Caco-2 (cell line): ENCODE measurements at regions not wholly inside any gene's neighbourhood (a gene's known extent, or its start where the extent isn't known, plus 50 kb on each side); places are given as distances from the start of the nearest gene placed in this dataset.

ENCODE experiments used
- BruUV-seq: library from RNA; stranded (reverse); fragments of 400-500 nt; replicated peaks from 2 replicates; lab custom pipeline; 2021; lab: Mats Ljungman, UMichigan
- CTCF ChIA-PET: fragments of 300-600 bp; sonication (Branson Sonifier 250); formaldehyde crosslinking; loops from one replicate; lab custom pipeline; 2022; ENCODE audit warnings: antibody characterized with exemption; lab: Charles Lee
- POLR2A ChIA-PET: fragments of 300-600 bp; sonication (Branson Sonifier 250); formaldehyde crosslinking; loops from one replicate; lab custom pipeline; 2022; ENCODE audit warnings: antibody characterized with exemption; lab: Charles Lee
- DNase-seq, 2 experiments: peaks; one replicate each; pipeline versions ENCODE4 v3.0.0 to v3.0.0-alpha.2; 2020 to 2022
- H3K27me3 ChIP-seq: replicated peaks from 2 replicates; pipeline ENCODE4 v1.6.0; 2011; ENCODE audit warnings: low read length; ENCODE audit not compliant: control insufficient read depth, insufficient read depth
- H3K36me3 ChIP-seq: 2 replicates; pipeline ENCODE4 v1.5.1; 2011; ENCODE audit warnings: low read length; ENCODE audit not compliant: control insufficient read depth, insufficient read depth
- H3K4me1 ChIP-seq: fragments of 250-450 bp; sonication (Bioruptor Pico); 2 replicates; pipeline ENCODE4 v1.5.1; 2020; ENCODE audit warnings: mild to moderate bottlenecking
- H3K4me3 ChIP-seq: 2 replicates; pipeline ENCODE4 v1.5.1; 2011; ENCODE audit warnings: low read depth, mild to moderate bottlenecking, control low read depth, low read length
- H3K9me3 ChIP-seq: fragments of 250-450 bp; sonication (Bioruptor Pico); 2 replicates; pipeline ENCODE4 v1.5.1; 2020; ENCODE audit warnings: mild to moderate bottlenecking, moderate library complexity
- H3K27ac Mint-ChIP-seq: one replicate; pipeline ENCODE4 v1.8.0; 2022; ENCODE audit warnings: mixed read lengths; ENCODE audit not compliant: unreplicated experiment
- H3K27me3 Mint-ChIP-seq: one replicate; pipeline ENCODE4 v1.8.0; 2022; ENCODE audit warnings: mixed read lengths; ENCODE audit not compliant: insufficient read depth, unreplicated experiment
- H3K36me3 Mint-ChIP-seq: one replicate; pipeline ENCODE4 v1.8.0; 2022; ENCODE audit warnings: mild to moderate bottlenecking, mixed read lengths; ENCODE audit not compliant: insufficient read depth, unreplicated experiment
- H3K4me1 Mint-ChIP-seq: one replicate; pipeline ENCODE4 v1.8.0; 2022; ENCODE audit warnings: low read depth, mixed read lengths; ENCODE audit not compliant: unreplicated experiment
- H3K4me3 Mint-ChIP-seq: one replicate; pipeline ENCODE4 v1.8.0; 2022; ENCODE audit warnings: mild to moderate bottlenecking, moderate library complexity, mixed read lengths; ENCODE audit not compliant: unreplicated experiment
- H3K9me3 Mint-ChIP-seq: one replicate; pipeline ENCODE4 v1.8.0; 2022; ENCODE audit warnings: mixed read lengths; ENCODE audit not compliant: unreplicated experiment
- intact Hi-C: fragments of 100-400 bp; cut with micrococcal nuclease; formaldehyde crosslinking; loops from one replicate; pipeline ENCODE4 v1.10.0; 2022; ENCODE audit not compliant: unreplicated experiment
- TF ChIP-seq, protein P1 (sequence below), 2 experiments: fragments of 200-600 bp in 1 of 2; IDR thresholded peaks; 1 replicate in 1 of 2; 2 replicates in 1 of 2; pipeline versions ENCODE4 v1.5.1 to v1.8.0; 2011 to 2022; ENCODE audit warnings: antibody characterized with exemption in 1 of 2, control low read depth in 1 of 2, inconsistent platforms in 1 of 2, low read depth in 1 of 2, low read length in 1 of 2, mild to moderate bottlenecking in 1 of 2, moderate library complexity in 1 of 2; ENCODE audit not compliant: insufficient read depth in 1 of 2, severe bottlenecking in 1 of 2, unreplicated experiment in 1 of 2

DNA sequence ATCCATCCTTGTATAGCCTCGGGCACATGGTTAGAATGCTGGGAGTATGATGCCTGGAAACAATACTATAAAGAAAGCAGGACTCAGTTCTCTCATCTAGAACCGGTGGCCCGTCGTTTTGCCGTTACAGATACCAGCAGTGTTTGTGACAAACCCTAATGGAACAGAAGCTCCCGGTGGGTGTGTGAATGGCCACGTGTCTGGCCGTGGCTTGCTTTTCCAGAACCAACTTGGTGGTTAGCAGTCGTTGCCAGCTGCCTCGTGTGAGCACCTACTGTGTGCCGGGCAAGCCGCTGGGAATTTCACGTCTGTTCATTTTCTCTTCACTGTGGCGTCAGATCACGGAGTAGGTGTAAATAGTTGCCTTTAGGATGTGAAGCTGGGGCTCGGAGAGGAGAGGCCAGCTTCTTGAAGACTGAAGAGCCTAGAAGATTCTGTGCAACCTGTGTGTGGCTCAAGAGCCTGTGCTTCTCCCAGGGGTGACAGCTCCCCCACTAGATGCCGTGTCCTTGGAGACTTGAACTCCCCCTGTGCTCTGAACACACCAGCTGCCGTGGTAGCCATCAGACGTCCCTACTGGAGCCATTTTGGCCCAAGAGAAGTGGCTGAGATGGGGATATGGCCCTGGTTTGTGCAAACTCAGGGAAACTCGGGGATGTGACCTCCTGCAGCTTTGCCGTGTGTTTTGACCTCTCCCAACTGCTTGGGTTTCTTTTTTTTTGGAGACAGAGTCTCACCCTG, 57.5 kb upstream of the PPARA start:
- H3K4me1 ChIP-seq: no peaks in the 10 kb centered on the region
- DNase-seq: no peak
- no peaks in the 10 kb centered on the region for H3K27me3 ChIP-seq
- peaks cover 19% of the 10 kb centered on the region for H3K36me3 Mint-ChIP-seq
- CTCF ChIA-PET: interaction anchor here (0.5 kb wide), 1 partner anchor 228 kb away, joined by 4 read pairs; no protein-coding TSS in a partner anchor
- no peaks in the 10 kb centered on the region for H3K27me3 Mint-ChIP-seq
- intact Hi-C loops: no loop called here
- no peak overlapping the region for H3K4me3 Mint-ChIP-seq
- H3K36me3 ChIP-seq: no peaks in the 10 kb centered on the region; the same call in 1 of the 2 replicates
- POLR2A ChIA-PET: no interaction called here
- H3K4me1 Mint-ChIP-seq: no peaks in the 10 kb centered on the region
- H3K9me3 Mint-ChIP-seq: no peaks in the 10 kb centered on the region
- BruUV-seq: no TSS peak
- TF ChIP-seq, protein P1, sequence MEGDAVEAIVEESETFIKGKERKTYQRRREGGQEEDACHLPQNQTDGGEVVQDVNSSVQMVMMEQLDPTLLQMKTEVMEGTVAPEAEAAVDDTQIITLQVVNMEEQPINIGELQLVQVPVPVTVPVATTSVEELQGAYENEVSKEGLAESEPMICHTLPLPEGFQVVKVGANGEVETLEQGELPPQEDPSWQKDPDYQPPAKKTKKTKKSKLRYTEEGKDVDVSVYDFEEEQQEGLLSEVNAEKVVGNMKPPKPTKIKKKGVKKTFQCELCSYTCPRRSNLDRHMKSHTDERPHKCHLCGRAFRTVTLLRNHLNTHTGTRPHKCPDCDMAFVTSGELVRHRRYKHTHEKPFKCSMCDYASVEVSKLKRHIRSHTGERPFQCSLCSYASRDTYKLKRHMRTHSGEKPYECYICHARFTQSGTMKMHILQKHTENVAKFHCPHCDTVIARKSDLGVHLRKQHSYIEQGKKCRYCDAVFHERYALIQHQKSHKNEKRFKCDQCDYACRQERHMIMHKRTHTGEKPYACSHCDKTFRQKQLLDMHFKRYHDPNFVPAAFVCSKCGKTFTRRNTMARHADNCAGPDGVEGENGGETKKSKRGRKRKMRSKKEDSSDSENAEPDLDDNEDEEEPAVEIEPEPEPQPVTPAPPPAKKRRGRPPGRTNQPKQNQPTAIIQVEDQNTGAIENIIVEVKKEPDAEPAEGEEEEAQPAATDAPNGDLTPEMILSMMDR (IDR thresholded peaks at IDR 0.05; ENCODE audit: insufficient read depth in 1 of 2, low read depth in 1 of 2, low read length in 1 of 2, severe bottlenecking in 1 of 2, unreplicated experiment in 1 of 2): no peak
- H3K27ac Mint-ChIP-seq: no peak overlapping the region
- H3K4me3 ChIP-seq: no peak overlapping the region
- H3K9me3 ChIP-seq: no peaks in the 10 kb centered on the region

DNA sequence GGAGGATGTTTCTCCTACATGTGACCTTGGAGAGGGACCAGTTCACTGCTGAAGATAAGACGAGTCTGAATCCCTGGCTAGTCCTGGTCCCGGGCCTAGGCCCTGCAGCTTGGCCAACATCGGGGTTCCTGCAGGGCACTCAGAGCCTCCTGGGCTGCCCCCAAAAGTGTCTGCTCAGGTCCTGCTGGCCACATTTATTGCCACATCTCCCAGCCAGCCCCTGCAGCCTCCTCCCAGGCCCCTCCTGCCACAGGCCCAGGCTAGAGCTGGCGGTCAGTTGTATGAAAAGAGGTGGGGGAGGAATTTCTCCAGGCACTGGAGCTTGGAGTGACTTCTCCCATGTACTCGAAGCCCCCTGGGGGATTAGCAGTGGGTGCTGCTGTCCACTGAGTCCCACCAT, 56.5 kb upstream of the PPARA start:
- H3K9me3 ChIP-seq: no peaks in the 10 kb centered on the region
- intact Hi-C loops: no loop called here
- Mint-ChIP-seq H3K27me3 (no peaks in the 10 kb centered on the region), H3K4me3 (no peak overlapping the region), H3K4me1 (no peaks in the 10 kb centered on the region), H3K27ac (no peak overlapping the region), H3K36me3 (peaks cover 14% of the 10 kb centered on the region), H3K9me3 (no peaks in the 10 kb centered on the region)
- BruUV-seq: no TSS peak
- DNase-seq: no peak
- no peaks in the 10 kb centered on the region for H3K4me1 ChIP-seq
- H3K4me3 ChIP-seq: no peak overlapping the region
- TF ChIP-seq, protein P1 (IDR thresholded peaks at IDR 0.05; ENCODE audit: insufficient read depth in 1 of 2, low read depth in 1 of 2, low read length in 1 of 2, severe bottlenecking in 1 of 2, unreplicated experiment in 1 of 2): no peak
- CTCF ChIA-PET: no interaction called here
- H3K36me3 ChIP-seq: no peaks in the 10 kb centered on the region; the same call in 1 of the 2 replicates
- POLR2A ChIA-PET: no interaction called here
- H3K27me3 ChIP-seq: no peaks in the 10 kb centered on the region

DNA sequence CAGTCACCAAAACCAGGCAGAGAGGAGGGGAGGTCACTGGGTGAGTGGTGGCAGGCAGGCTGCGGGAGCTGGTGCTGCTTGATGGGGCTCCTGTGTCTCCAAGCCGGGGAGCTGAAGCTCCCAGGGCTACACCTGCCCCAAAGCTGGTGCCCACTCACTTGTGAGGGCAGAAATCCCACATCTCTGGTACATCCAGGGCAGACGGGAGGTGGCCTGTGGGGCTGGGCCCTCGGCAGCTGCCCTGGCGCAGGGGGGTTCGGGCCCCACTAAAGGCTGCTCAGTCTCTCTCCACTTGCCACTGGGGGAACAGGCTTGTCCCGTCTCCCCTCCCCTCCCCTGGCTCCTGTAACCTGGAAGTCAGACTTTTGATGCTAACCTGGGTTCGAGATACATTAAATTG, 55.6 kb upstream of the PPARA start:
- Mint-ChIP-seq H3K27me3 (no peaks in the 10 kb centered on the region), H3K27ac (no peak overlapping the region), H3K9me3 (no peaks in the 10 kb centered on the region), H3K4me3 (no peak overlapping the region), H3K36me3 (peaks cover 16% of the 10 kb centered on the region), H3K4me1 (no peaks in the 10 kb centered on the region)
- Histone ChIP-seq H3K27me3 (no peaks in the 10 kb centered on the region), H3K36me3 (no peaks in the 10 kb centered on the region), H3K4me3 (no peak overlapping the region), H3K9me3 (no peaks in the 10 kb centered on the region), H3K4me1 (0 out of 2 replicates have a peak, but pooled peaks cover 4% of the 10 kb centered on the region)
- BruUV-seq: no TSS peak
- TF ChIP-seq, protein P1 (IDR thresholded peaks at IDR 0.05; ENCODE audit: insufficient read depth in 1 of 2, low read depth in 1 of 2, low read length in 1 of 2, severe bottlenecking in 1 of 2, unreplicated experiment in 1 of 2): no peak
- intact Hi-C loops: no loop called here
- no peak for DNase-seq
- ChIA-PET POLR2A (interaction anchor here (0.6 kb wide), 1 partner anchor 119 kb away, joined by 8 read pairs; no protein-coding TSS in a partner anchor), CTCF (no interaction called here)
